Suprapubic skin (tissue), 4 donors: ENCODE measurements at regions not wholly inside any gene's neighbourhood (a gene's known extent, or its start where the extent isn't known, plus 50 kb on each side); places are given as distances from the start of the nearest gene placed in this dataset.

Source experiments
- DNase-seq, 2 donors: peaks; one replicate each; pipeline ENCODE4 v3.0.0-alpha.2; 2019; ENCODE audit warnings: low spot score in 2 of 2
- H3K27ac ChIP-seq: fragments of 200-600 bp; sonication (generic); one replicate; pipeline ENCODE4 v1.5.1; 2019
- H3K27me3 ChIP-seq: fragments of 200-600 bp; sonication (generic); one replicate; pipeline ENCODE4 v1.5.1; 2019
- H3K36me3 ChIP-seq: fragments of 200-600 bp; sonication (generic); one replicate; pipeline ENCODE4 v1.5.1; 2019
- H3K4me1 ChIP-seq: fragments of 200-600 bp; sonication (generic); one replicate; pipeline ENCODE4 v1.5.1; 2019
- H3K4me3 ChIP-seq: fragments of 200-600 bp; sonication (generic); one replicate; pipeline ENCODE4 v1.5.1; 2019; ENCODE audit warnings: mild to moderate bottlenecking
- H3K9me3 ChIP-seq: fragments of 200-600 bp; sonication (generic); one replicate; pipeline ENCODE4 v1.5.1; 2019
- CTCF ChIP-seq, 2 donors: fragments of 200-600 bp in 1 of 2; fragments of 450-650 bp in 1 of 2; sonication (generic) in 1 of 2; IDR thresholded peaks; one replicate each; pipeline ENCODE4 v1.5.1; 2016 to 2019; ENCODE audit warnings: antibody characterized with exemption in 2 of 2, mild to moderate bottlenecking in 1 of 2, moderate library complexity in 1 of 2
- EP300 ChIP-seq: sonication (generic); formaldehyde crosslinking; IDR thresholded peaks from one replicate; pipeline ENCODE4 v1.6.1; 2017; ENCODE audit warnings: antibody characterized with exemption
- POLR2A ChIP-seq, 2 donors: fragments of 450-650 bp; IDR thresholded peaks; one replicate each; pipeline ENCODE4 v1.6.1; 2017; ENCODE audit warnings: antibody characterized with exemption in 2 of 2, mild to moderate bottlenecking in 2 of 2, moderate library complexity in 2 of 2
- POLR2AphosphoS5 ChIP-seq, 3 donors: sonication (generic); formaldehyde crosslinking; IDR thresholded peaks; one replicate each; pipeline ENCODE4 v1.6.1; 2017; ENCODE audit warnings: antibody characterized with exemption in 3 of 3
- WGBS: methylation state at CpG from one replicate; pipeline ENCODE4 v1.1.5; 2018; 5-methylcytosine and 5-hydroxymethylcytosine counted together

- no peak for TF ChIP-seq POLR2A (IDR thresholded peaks at IDR 0.05)
- no peak for TF ChIP-seq CTCF (IDR thresholded peaks at IDR 0.05)
- no peak for TF ChIP-seq EP300
- TF ChIP-seq POLR2AphosphoS5 (IDR thresholded peaks at IDR 0.05) = no peak
- H3K4me3 ChIP-seq = no peak overlapping the region
- H3K9me3 ChIP-seq = no peaks in the 10 kb centered on the region
- H3K36me3 ChIP-seq = no peaks in the 10 kb centered on the region
- H3K4me1 ChIP-seq = no peaks in the 10 kb centered on the region
- no peak overlapping the region for H3K27ac ChIP-seq
- no peaks in the 10 kb centered on the region for H3K27me3 ChIP-seq
- no peak for DNase-seq
- 89% methylated on average over 1 of the region's 1 CpG for WGBS
Observed at GRCh38 chr11:25408146-25408545, 911.3 kb downstream of the LUZP2 start.

DNA sequence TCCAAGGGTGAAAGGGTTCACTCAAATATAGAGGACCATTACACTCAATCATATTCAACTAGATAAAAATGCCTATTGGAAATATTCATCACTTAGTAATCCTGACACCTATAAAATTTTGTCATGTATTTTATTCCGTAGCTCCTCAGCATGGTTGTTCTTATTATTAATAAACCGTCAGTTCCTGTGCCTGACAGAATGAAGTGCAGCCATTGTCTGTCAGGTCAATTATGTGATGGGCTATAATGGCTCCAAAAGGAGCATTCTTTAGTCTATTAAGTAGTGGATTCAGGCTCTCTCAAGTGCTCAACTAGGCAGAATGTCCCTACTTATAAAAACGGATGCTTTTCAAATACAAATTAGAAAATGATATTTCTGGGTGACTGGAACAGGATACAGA is 916.1 kb upstream of the ANO3 start:
- H3K36me3 ChIP-seq = no peaks in the 10 kb centered on the region
- H3K4me3 ChIP-seq = no peak overlapping the region
- TF ChIP-seq POLR2A (IDR thresholded peaks at IDR 0.05) = no peak
- TF ChIP-seq EP300 = no peak
- no peak for TF ChIP-seq POLR2AphosphoS5 (IDR thresholded peaks at IDR 0.05)
- TF ChIP-seq CTCF (IDR thresholded peaks at IDR 0.05) = no peak
- 53% methylated on average over 3 of the region's 3 CpGs for WGBS
- H3K4me1 ChIP-seq = no peaks in the 10 kb centered on the region
- H3K9me3 ChIP-seq = no peaks in the 10 kb centered on the region
- no peak for DNase-seq
- H3K27me3 ChIP-seq = no peaks in the 10 kb centered on the region
- no peak overlapping the region for H3K27ac ChIP-seq

DNA sequence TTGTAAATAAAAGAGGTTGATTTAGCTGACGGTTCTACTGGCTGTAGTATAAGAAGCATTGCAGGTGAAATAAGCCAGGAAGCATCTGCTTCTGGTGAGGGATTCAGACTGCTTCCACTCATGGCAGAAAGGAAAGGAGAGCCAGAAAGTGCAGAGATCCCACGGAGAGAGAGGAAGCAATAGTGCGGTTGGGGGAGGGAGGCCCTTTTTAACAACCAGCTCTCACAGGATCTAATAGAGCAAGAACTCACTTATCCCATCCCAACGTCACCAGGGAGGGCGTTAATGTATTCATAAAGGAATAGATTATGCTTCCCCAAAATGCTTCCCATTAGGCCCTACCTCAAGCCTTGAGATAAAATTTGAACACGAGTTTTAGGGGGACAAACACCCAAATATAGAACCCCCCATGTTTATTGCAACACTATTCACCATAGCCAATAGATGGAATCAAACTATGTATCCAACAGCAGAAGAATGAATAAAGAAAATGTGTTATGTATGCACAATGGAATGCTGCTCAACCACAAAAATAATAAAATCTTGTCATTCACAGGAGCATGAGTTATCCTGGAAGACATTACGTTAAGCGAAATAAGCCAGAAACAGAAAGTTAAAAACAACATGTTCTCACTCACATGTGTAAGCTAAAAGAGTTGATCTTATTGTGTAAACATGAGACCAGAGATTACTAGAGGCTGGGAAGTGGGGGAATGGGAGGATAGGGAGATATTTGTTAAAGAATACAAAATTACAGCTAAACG is 908.3 kb upstream of the ANO3 start:
- no peak for DNase-seq
- Histone ChIP-seq H3K4me1 (no peaks in the 10 kb centered on the region), H3K4me3 (no peak overlapping the region), H3K9me3 (no peaks in the 10 kb centered on the region), H3K36me3 (no peaks in the 10 kb centered on the region), H3K27me3 (no peaks in the 10 kb centered on the region), H3K27ac (peak overlapping the region; percentile 62)
- 31% methylated on average over 9 of the region's 9 CpGs for WGBS
- TF ChIP-seq POLR2A (IDR thresholded peaks at IDR 0.05) (no peak), POLR2AphosphoS5 (IDR thresholded peaks at IDR 0.05) (no peak), EP300 (no peak)

DNA sequence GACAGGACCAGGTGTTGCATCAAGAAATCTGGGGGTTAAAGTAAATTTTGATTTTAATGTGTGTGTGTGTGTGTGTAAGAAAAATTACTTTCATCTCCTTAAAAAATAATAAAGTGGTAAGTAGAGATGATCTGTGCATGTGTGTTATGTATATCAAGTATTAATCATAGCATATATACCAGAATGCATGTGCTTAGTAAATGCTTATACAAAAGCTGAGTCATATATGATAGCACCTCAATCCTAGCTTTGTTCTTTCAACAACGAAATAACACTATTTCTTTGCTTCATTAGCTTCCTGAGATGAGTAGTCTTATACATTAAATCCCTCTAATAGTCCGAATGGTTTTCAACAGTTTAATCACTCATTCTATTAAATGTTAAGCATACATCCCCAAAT is 899.6 kb upstream of the ANO3 start:
- no peaks in the 10 kb centered on the region for H3K27me3 ChIP-seq
- WGBS = 82% methylated on average over 2 of the region's 2 CpGs
- no peaks in the 10 kb centered on the region for H3K36me3 ChIP-seq
- H3K4me3 ChIP-seq = no peak overlapping the region
- no peaks in the 10 kb centered on the region for H3K4me1 ChIP-seq
- no peak overlapping the region for H3K27ac ChIP-seq
- TF ChIP-seq POLR2A (IDR thresholded peaks at IDR 0.05) (no peak), EP300 (no peak), POLR2AphosphoS5 (IDR thresholded peaks at IDR 0.05) (no peak)
- DNase-seq = no peak
- H3K9me3 ChIP-seq = no peaks in the 10 kb centered on the region

DNA sequence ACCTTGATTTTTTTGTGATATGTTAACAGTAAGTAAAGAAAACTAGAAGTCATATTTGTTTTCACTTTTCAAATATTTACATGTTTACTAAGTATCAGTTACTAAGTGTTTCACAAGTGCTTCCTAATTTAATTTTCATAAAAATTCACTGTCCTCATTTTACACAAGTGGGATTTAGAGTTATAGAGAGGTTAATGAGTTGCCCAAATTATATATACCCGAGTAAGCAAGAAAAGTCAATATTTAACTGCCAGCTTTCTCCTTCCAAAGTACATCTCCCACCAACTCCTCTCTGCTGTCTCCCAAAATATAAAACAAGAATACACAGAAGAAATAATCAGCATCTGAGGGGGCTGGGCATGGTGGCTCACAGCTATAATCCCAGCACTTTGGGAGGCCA is 896.7 kb upstream of the ANO3 start:
- H3K27me3 ChIP-seq = no peaks in the 10 kb centered on the region
- no peaks in the 10 kb centered on the region for H3K9me3 ChIP-seq
- H3K4me3 ChIP-seq = no peak overlapping the region
- no peaks in the 10 kb centered on the region for H3K36me3 ChIP-seq
- no peaks in the 10 kb centered on the region for H3K4me1 ChIP-seq
- WGBS = 89% methylated on average over 1 of the region's 1 CpG
- no peak for DNase-seq
- no peak for TF ChIP-seq CTCF (IDR thresholded peaks at IDR 0.05)
- TF ChIP-seq EP300 = no peak
- TF ChIP-seq POLR2AphosphoS5 (IDR thresholded peaks at IDR 0.05) = no peak
- TF ChIP-seq POLR2A (IDR thresholded peaks at IDR 0.05) = no peak
- H3K27ac ChIP-seq = no peak overlapping the region

GRCh38 chr11:25436326-25436725 is 895.6 kb upstream of the ANO3 start:
- DNase-seq = no peak
- no peak for TF ChIP-seq POLR2A (IDR thresholded peaks at IDR 0.05)
- no peak for TF ChIP-seq CTCF (IDR thresholded peaks at IDR 0.05)
- TF ChIP-seq POLR2AphosphoS5 (IDR thresholded peaks at IDR 0.05) = no peak
- TF ChIP-seq EP300 = no peak
- 85% methylated on average over 2 of the region's 2 CpGs for WGBS
- Histone ChIP-seq H3K4me1 (no peaks in the 10 kb centered on the region), H3K9me3 (no peaks in the 10 kb centered on the region), H3K27ac (no peak overlapping the region), H3K4me3 (no peak overlapping the region), H3K27me3 (no peaks in the 10 kb centered on the region), H3K36me3 (no peaks in the 10 kb centered on the region)
